ENCODE measurements at regions not wholly inside any gene's neighbourhood (a gene's known extent, or its start where the extent isn't known, plus 50 kb on each side); places are given as distances from the start of the nearest gene placed in this dataset.

- ATAC-seq (ENCODE audit: low read depth) (no peak), DNase-seq (peak; percentile 35)
- Histone ChIP-seq H3K4me1 (ENCODE audit: control insufficient read depth, insufficient read depth, low read length) (no peaks in the 10 kb centered on the region; the same call in 1 of the 2 replicates), H3K79me1 (ENCODE audit: low read depth in 1 of 2, low read length in 2 of 2) (no peaks in the 10 kb centered on the region), H2AK5ac (ENCODE audit: low read depth, low read length) (no peak overlapping the region), H4K20me1 (ENCODE audit: insufficient read depth, low read length) (no peaks in the 10 kb centered on the region), H2AK9ac (replicated peaks; ENCODE audit: low read depth, low read length, poor library complexity) (no peak overlapping the region), H3K23ac (ENCODE audit: low read depth, low read length) (no peak overlapping the region), H3K18ac (ENCODE audit: low read depth, low read length) (no peak overlapping the region), H4K8ac (ENCODE audit: low read depth in 2 of 2, low read length in 2 of 2) (no peak overlapping the region), H3K4me3 (ENCODE audit: insufficient read depth, low read depth, low read length) (no peak overlapping the region), H3K4ac (ENCODE audit: low read depth, low read length) (no peak overlapping the region), H2BK5ac (ENCODE audit: low read depth, low read length, poor library complexity, severe bottlenecking) (no peak overlapping the region), H3K27me3 (ENCODE audit: control insufficient read depth, insufficient read depth, low read length) (peaks cover 3% of the 10 kb centered on the region), H2BK120ac (ENCODE audit: low read depth, low read length) (no peak overlapping the region), H3K4me2 (ENCODE audit: low read depth, low read length) (no peak overlapping the region), H2BK20ac (ENCODE audit: low read depth, low read length) (no peak overlapping the region), H4K91ac (ENCODE audit: insufficient read depth, low read depth, low read length) (no peak overlapping the region), H3K9me1 (ENCODE audit: insufficient read depth, low read length) (no peaks in the 10 kb centered on the region; the same call in 1 of the 2 replicates), H3K14ac (replicated peaks; ENCODE audit: low read depth, low read length) (no peak overlapping the region), H2AFZ (replicated peaks; ENCODE audit: low read length, poor library complexity) (peak overlapping the region; percentile 32), H3K27ac (ENCODE audit: insufficient read depth, low read length) (no peak overlapping the region), H2BK15ac (ENCODE audit: low read depth, low read length) (no peak overlapping the region), H3K56ac (ENCODE audit: extremely low read depth, insufficient read depth, low read length) (no peak overlapping the region), H3K9ac (ENCODE audit: low read depth, low read length) (no peak overlapping the region), H4K5ac (ENCODE audit: low read depth, low read length) (no peak overlapping the region), H3K36me3 (ENCODE audit: control insufficient read depth, insufficient read depth, low read length) (no peaks in the 10 kb centered on the region), H3K9me3 (ENCODE audit: control insufficient read depth, insufficient read depth, low read length) (no peaks in the 10 kb centered on the region)
- no TSS peak for BruUV-seq (replicated peaks)
- 90% methylated on average over 5 of the region's 9 CpGs; no CpG with 5 or more reads in 1 of the 2 experiments for WGBS, 2 experiments (ENCODE audit: extremely low coverage in 2 of 2, insufficient read length in 1 of 2)
- ChIA-PET CTCF (no interaction called here), POLR2A (ENCODE audit: unreplicated experiment) (no interaction called here)
- no peak for TF ChIP-seq RFX5 (IDR thresholded peaks at IDR 0.05; ENCODE audit: low read depth, low read length)
- TF ChIP-seq BHLHE40 (IDR thresholded peaks at IDR 0.05; ENCODE audit: low read depth, low read length), result no peak
- TF ChIP-seq CTCF (conservative IDR thresholded peaks at IDR 0.05; ENCODE audit: low read depth, low read length), result no peak
- no peak for TF ChIP-seq RCOR1 (IDR thresholded peaks at IDR 0.05; ENCODE audit: insufficient replicate concordance, low read length)
- TF ChIP-seq SMC3 (IDR thresholded peaks at IDR 0.05; ENCODE audit: low read depth, low read length), result no peak
- TF ChIP-seq RAD21 (IDR thresholded peaks at IDR 0.05; ENCODE audit: low read length), result no peak
- TF ChIP-seq POLR2A (IDR thresholded peaks at IDR 0.05; ENCODE audit: low read depth, low read length), result no peak
- no peak for TF ChIP-seq NFE2L2 (IDR thresholded peaks at IDR 0.05; ENCODE audit: low read depth, low read length)
- no peak for TF ChIP-seq MXI1 (IDR thresholded peaks at IDR 0.05; ENCODE audit: borderline replicate concordance, low read depth, low read length)
- no peak for TF ChIP-seq CEBPB (IDR thresholded peaks at IDR 0.05; ENCODE audit: low read depth, low read length)
- no peak for TF ChIP-seq MAFK (IDR thresholded peaks at IDR 0.05; ENCODE audit: low read depth, low read length)
- intact Hi-C loops (cut with micrococcal nuclease), result no loop called here
- in situ Hi-C loops (cut with MboI; ENCODE audit: low sequenced_read_pairs), result no loop called here
- dilution Hi-C loops (cut with HindIII; ENCODE audit: low sequenced_read_pairs, unreplicated experiment), result no loop called here
Measured at GRCh38 chr3:14273901-14274611, 95.4 kb downstream of the LSM3 start.
